DND-41 (cell line): ENCODE measurements at regions not wholly inside any gene's neighbourhood (a gene's known extent, or its start where the extent isn't known, plus 50 kb on each side); places are given as distances from the start of the nearest gene placed in this dataset.

Experiments used
- ATAC-seq: fragments of 200-7000 bp; cut with Tn5 transposase; 3 replicates; pipeline ENCODE4 v1.9.1; 2021; ENCODE audit warnings: low read depth; ENCODE audit not compliant: insufficient read depth
- DNase-seq: peaks from one replicate; pipeline ENCODE4 v3.0.0-alpha.2; 2020
- H2AFZ ChIP-seq: 2 replicates; pipeline ENCODE4 v1.6.0; 2012; ENCODE audit warnings: low read depth, low read length
- H3K27ac ChIP-seq: 2 replicates; pipeline ENCODE4 v1.5.1; 2012; ENCODE audit warnings: low read length, inconsistent platforms
- H3K27me3 ChIP-seq: fragments of 200-600 bp; sonication (generic); 2 replicates; pipeline ENCODE4 v1.6.0; 2012; ENCODE audit warnings: low read length, mild to moderate bottlenecking, inconsistent platforms; ENCODE audit not compliant: insufficient read depth, poor library complexity
- H3K36me3 ChIP-seq: 2 replicates; pipeline ENCODE4 v1.5.1; 2012; ENCODE audit warnings: low read length, inconsistent platforms; ENCODE audit not compliant: insufficient read depth
- H3K4me1 ChIP-seq: 2 replicates; pipeline ENCODE4 v1.5.1; 2012; ENCODE audit warnings: mild to moderate bottlenecking, low read length; ENCODE audit not compliant: insufficient read depth
- H3K4me2 ChIP-seq: 2 replicates; pipeline ENCODE4 v1.6.0; 2012; ENCODE audit warnings: mild to moderate bottlenecking, moderate library complexity, low read length, inconsistent platforms; ENCODE audit not compliant: insufficient read depth
- H3K4me3 ChIP-seq, 2 experiments: fragments of 200-600 bp in 1 of 2; shearing (Covaris generic) in 1 of 2; 2 replicates each; pipeline ENCODE4 v1.5.1; 2012 to 2016; ENCODE audit warnings: inconsistent platforms in 2 of 2, low read length in 2 of 2, mild to moderate bottlenecking in 2 of 2, low read depth in 1 of 2, moderate library complexity in 1 of 2
- H3K79me2 ChIP-seq: 2 replicates; pipeline ENCODE4 v1.6.0; 2012; ENCODE audit warnings: low read length, inconsistent platforms; ENCODE audit not compliant: insufficient read depth
- H3K9ac ChIP-seq: 2 replicates; pipeline ENCODE4 v1.6.0; 2012; ENCODE audit warnings: low read depth, mild to moderate bottlenecking, inconsistent platforms, low read length, moderate library complexity
- H3K9me3 ChIP-seq: 2 replicates; pipeline ENCODE4 v1.5.1; 2012; ENCODE audit warnings: low read length, moderate library complexity, mild to moderate bottlenecking, inconsistent platforms; ENCODE audit not compliant: insufficient read depth, severe bottlenecking
- H4K20me1 ChIP-seq: 2 replicates; pipeline ENCODE4 v1.6.0; 2012; ENCODE audit warnings: low read length; ENCODE audit not compliant: insufficient read depth
- CTCF ChIP-seq: IDR thresholded peaks from 2 replicates; pipeline ENCODE4 v1.5.1; 2012; ENCODE audit warnings: borderline replicate concordance, low read length, moderate library complexity, mild to moderate bottlenecking; ENCODE audit not compliant: poor library complexity, severe bottlenecking; ENCODE audit errors: extremely low read depth
- EZH2 ChIP-seq: IDR thresholded peaks from 3 replicates; pipeline ENCODE4 v1.6.1; 2012; ENCODE audit warnings: borderline replicate concordance, low read depth, mild to moderate bottlenecking, moderate library complexity, low read length, inconsistent platforms; ENCODE audit not compliant: severe bottlenecking

- no peaks in the 10 kb centered on the region for H3K27me3 ChIP-seq
- no peak for TF ChIP-seq EZH2
- TF ChIP-seq CTCF: no peak
- no peak overlapping the region for H3K27ac ChIP-seq
- no peak overlapping the region for H3K9ac ChIP-seq
- ATAC-seq (no peak), DNase-seq (no peak)
- H4K20me1 ChIP-seq: no peaks in the 10 kb centered on the region
- no peak overlapping the region for H3K4me2 ChIP-seq
- H3K79me2 ChIP-seq: no peaks in the 10 kb centered on the region
- H3K4me1 ChIP-seq: no peaks in the 10 kb centered on the region
- H3K4me3 ChIP-seq: no peak overlapping the region
- no peak overlapping the region for H2AFZ ChIP-seq
- H3K9me3 ChIP-seq: no peaks in the 10 kb centered on the region
- H3K36me3 ChIP-seq: no peaks in the 10 kb centered on the region
Measured at GRCh38 chr7:115548756-115549155, 481.8 kb downstream of the TFEC start.

DNA sequence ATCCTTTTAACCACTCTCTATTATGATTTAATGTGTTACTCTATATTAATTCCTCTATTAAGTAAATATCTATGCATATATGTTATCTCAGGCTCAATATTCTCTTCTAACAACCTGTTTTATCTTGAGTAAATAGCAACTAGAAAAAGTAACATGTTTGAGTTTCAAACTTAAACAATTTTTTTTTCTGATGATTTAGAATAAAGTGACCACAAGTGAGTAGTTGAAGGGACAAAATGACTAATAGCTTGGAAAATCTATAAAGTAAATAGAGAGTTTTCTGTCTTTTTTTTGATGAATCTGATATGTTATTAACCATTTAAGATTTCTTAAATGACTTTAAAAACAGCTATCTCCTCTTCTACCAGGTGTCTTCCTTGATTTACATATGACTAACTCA is 483.8 kb downstream of the TFEC start:
- H4K20me1 ChIP-seq: no peaks in the 10 kb centered on the region
- H3K79me2 ChIP-seq: no peaks in the 10 kb centered on the region
- no peak for DNase-seq
- TF ChIP-seq EZH2 (no peak), CTCF (no peak)
- H2AFZ ChIP-seq: no peak overlapping the region
- ATAC-seq: no peak
- no peaks in the 10 kb centered on the region for H3K36me3 ChIP-seq
- H3K4me2 ChIP-seq: no peak overlapping the region
- no peak overlapping the region for H3K9ac ChIP-seq
- no peaks in the 10 kb centered on the region for H3K4me1 ChIP-seq
- no peaks in the 10 kb centered on the region for H3K27me3 ChIP-seq
- no peaks in the 10 kb centered on the region for H3K9me3 ChIP-seq
- H3K27ac ChIP-seq: no peak overlapping the region
- no peak overlapping the region for H3K4me3 ChIP-seq

DNA sequence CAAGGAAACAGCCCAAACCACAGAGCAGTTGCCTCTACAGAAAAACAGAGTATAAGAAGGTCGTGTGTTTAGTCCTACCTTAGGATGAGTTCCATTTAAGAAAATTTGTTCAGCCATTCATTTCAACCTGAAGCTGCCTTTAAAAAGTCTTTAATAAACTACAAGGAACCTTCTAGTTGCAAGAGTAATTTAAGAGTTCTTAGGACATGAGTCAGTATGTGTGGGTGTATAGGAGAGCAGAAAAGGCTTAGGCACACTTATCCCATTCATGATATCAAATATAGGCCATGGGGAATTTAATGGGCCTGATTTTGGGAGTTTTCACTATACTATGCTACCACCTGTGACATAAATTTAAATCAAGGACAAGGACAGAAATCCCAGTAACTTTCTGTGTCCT is 496.8 kb downstream of the TFEC start:
- no peak overlapping the region for H2AFZ ChIP-seq
- H3K9me3 ChIP-seq: no peaks in the 10 kb centered on the region
- no peak for TF ChIP-seq EZH2
- no peak for TF ChIP-seq CTCF
- DNase-seq (no peak), ATAC-seq (no peak)
- H4K20me1 ChIP-seq: no peaks in the 10 kb centered on the region
- no peak overlapping the region for H3K9ac ChIP-seq
- no peaks in the 10 kb centered on the region for H3K4me1 ChIP-seq
- no peaks in the 10 kb centered on the region for H3K36me3 ChIP-seq
- no peak overlapping the region for H3K4me3 ChIP-seq
- no peaks in the 10 kb centered on the region for H3K27me3 ChIP-seq
- no peak overlapping the region for H3K27ac ChIP-seq
- no peaks in the 10 kb centered on the region for H3K79me2 ChIP-seq
- H3K4me2 ChIP-seq: no peak overlapping the region

GRCh38 chr7:115526278-115526677 is 504.3 kb downstream of the TFEC start:
- Histone ChIP-seq H3K4me2 (no peak overlapping the region), H3K27ac (no peak overlapping the region)

More at GRCh38 chr7:115526278-115526677, 504.3 kb downstream of the TFEC start:
- TF ChIP-seq CTCF: no peak
- no peak for TF ChIP-seq EZH2
- no peaks in the 10 kb centered on the region for H3K4me1 ChIP-seq
- H3K27me3 ChIP-seq: no peaks in the 10 kb centered on the region
- H3K4me3 ChIP-seq: no peak overlapping the region
- H2AFZ ChIP-seq: no peak overlapping the region
- H3K9me3 ChIP-seq: peaks cover 3% of the 10 kb centered on the region
- no peak for ATAC-seq
- H3K9ac ChIP-seq: no peak overlapping the region
- H3K79me2 ChIP-seq: no peaks in the 10 kb centered on the region
- no peaks in the 10 kb centered on the region for H3K36me3 ChIP-seq
- H4K20me1 ChIP-seq: no peaks in the 10 kb centered on the region
- DNase-seq: no peak
